Astrocyte (in vitro differentiated cells and primary cell): ENCODE measurements at regions not wholly inside any gene's neighbourhood (a gene's known extent, or its start where the extent isn't known, plus 50 kb on each side); places are given as distances from the start of the nearest gene placed in this dataset.

Source experiments
- DNase-seq: peaks from one replicate; pipeline ENCODE4 v3.0.0-alpha.2; 2010; ENCODE audit warnings: low read depth
- FAIRE-seq: peaks from 2 replicates; lab custom pipeline; 2011; peaks lifted over from hg19 to GRCh38; lab: Jason Lieb, UNC
- H2AFZ ChIP-seq: 2 replicates; pipeline ENCODE4 v1.6.0; 2012; ENCODE audit warnings: low read depth, low read length, inconsistent platforms
- H3K27ac ChIP-seq: 2 replicates; pipeline ENCODE4 v1.5.1; 2011; ENCODE audit warnings: low read depth, low read length, inconsistent platforms
- H3K27me3 ChIP-seq: 2 replicates; pipeline ENCODE4 v1.6.0; 2011; ENCODE audit warnings: low read length, inconsistent platforms; ENCODE audit not compliant: insufficient read depth
- H3K36me3 ChIP-seq: 2 replicates; pipeline ENCODE4 v1.5.1; 2011; ENCODE audit warnings: low read length, inconsistent platforms; ENCODE audit not compliant: insufficient read depth
- H3K4me1 ChIP-seq: 2 replicates; pipeline ENCODE4 v1.5.1; 2011; ENCODE audit warnings: low read length, inconsistent platforms; ENCODE audit not compliant: insufficient read depth
- H3K4me2 ChIP-seq: 2 replicates; pipeline ENCODE4 v1.6.0; 2012; ENCODE audit warnings: low read length, inconsistent platforms
- H3K4me3 ChIP-seq: 2 replicates; pipeline ENCODE4 v1.5.1; 2011; ENCODE audit warnings: low read depth, mild to moderate bottlenecking, low read length, inconsistent platforms; ENCODE audit not compliant: insufficient read depth
- H3K79me2 ChIP-seq: 2 replicates; pipeline ENCODE4 v1.6.0; 2012; ENCODE audit warnings: mild to moderate bottlenecking, low read length, inconsistent platforms; ENCODE audit not compliant: insufficient read depth
- H3K9ac ChIP-seq: 2 replicates; pipeline ENCODE4 v1.6.0; 2012; ENCODE audit warnings: mild to moderate bottlenecking, low read length, inconsistent platforms
- H3K9me3 ChIP-seq: 2 replicates; pipeline ENCODE4 v1.5.1; 2012; ENCODE audit warnings: low read depth, mild to moderate bottlenecking, low read length, inconsistent platforms; ENCODE audit not compliant: insufficient read depth
- H4K20me1 ChIP-seq: 2 replicates; pipeline ENCODE4 v1.6.0; 2012; ENCODE audit warnings: low read length, inconsistent platforms; ENCODE audit not compliant: insufficient read depth
- H3K27ac Mint-ChIP-seq: one replicate; pipeline ENCODE4 v1.8.0; 2021; ENCODE audit warnings: mild to moderate bottlenecking, mixed read lengths; ENCODE audit not compliant: unreplicated experiment
- H3K27me3 Mint-ChIP-seq: one replicate; pipeline ENCODE4 v1.8.0; 2021; ENCODE audit warnings: low read depth, mixed read lengths; ENCODE audit not compliant: unreplicated experiment
- H3K36me3 Mint-ChIP-seq: one replicate; pipeline ENCODE4 v1.8.0; 2021; ENCODE audit warnings: low read depth, mixed read lengths; ENCODE audit not compliant: unreplicated experiment
- H3K4me1 Mint-ChIP-seq: one replicate; pipeline ENCODE4 v1.8.0; 2021; ENCODE audit warnings: low read depth, mixed read lengths; ENCODE audit not compliant: unreplicated experiment
- H3K4me3 Mint-ChIP-seq: one replicate; pipeline ENCODE4 v1.8.0; 2021; ENCODE audit warnings: mild to moderate bottlenecking, moderate library complexity, mixed read lengths; ENCODE audit not compliant: unreplicated experiment
- H3K9me3 Mint-ChIP-seq: one replicate; pipeline ENCODE4 v1.8.0; 2021; ENCODE audit warnings: mild to moderate bottlenecking, mixed read lengths; ENCODE audit not compliant: unreplicated experiment
- CTCF ChIP-seq: IDR thresholded peaks from 2 replicates; pipeline ENCODE4 v1.5.1; 2011; ENCODE audit warnings: low read depth, mild to moderate bottlenecking, inconsistent platforms, low read length, moderate library complexity; ENCODE audit not compliant: insufficient read depth
- EZH2 ChIP-seq: IDR thresholded peaks from 2 replicates; pipeline ENCODE4 v1.6.1; 2012; ENCODE audit warnings: mild to moderate bottlenecking, low read length, inconsistent platforms; ENCODE audit not compliant: insufficient read depth

- Mint-ChIP-seq H3K27me3 (peaks cover 2% of the 10 kb centered on the region), H3K36me3 (no peaks in the 10 kb centered on the region), H3K9me3 (peaks cover 3% of the 10 kb centered on the region), H3K27ac (no peak overlapping the region), H3K4me3 (no peak overlapping the region), H3K4me1 (no peaks in the 10 kb centered on the region)
- Histone ChIP-seq H3K4me3 (no peak overlapping the region), H3K9ac (no peak overlapping the region), H3K79me2 (no peaks in the 10 kb centered on the region), H3K4me2 (no peak overlapping the region), H3K27ac (no peak overlapping the region), H3K36me3 (no peaks in the 10 kb centered on the region), H3K27me3 (no peaks in the 10 kb centered on the region), H3K9me3 (no peaks in the 10 kb centered on the region), H2AFZ (no peak overlapping the region), H3K4me1 (no peaks in the 10 kb centered on the region), H4K20me1 (no peaks in the 10 kb centered on the region)
- DNase-seq (no peak), FAIRE-seq (no peak)
- no peak for TF ChIP-seq EZH2
Observed at GRCh38 chr16:80390046-80390445, 150.7 kb upstream of the DYNLRB2 start.

GRCh38 chr16:80389338-80389737, 151.5 kb upstream of the DYNLRB2 start:
- H3K9me3 ChIP-seq: no peaks in the 10 kb centered on the region
- no peak overlapping the region for H3K4me2 ChIP-seq
- Mint-ChIP-seq H3K27me3 (peaks cover 3% of the 10 kb centered on the region), H3K4me3 (no peak overlapping the region), H3K4me1 (no peaks in the 10 kb centered on the region), H3K36me3 (no peaks in the 10 kb centered on the region), H3K9me3 (peaks cover 3% of the 10 kb centered on the region), H3K27ac (no peak overlapping the region)
- H3K36me3 ChIP-seq: no peaks in the 10 kb centered on the region
- H4K20me1 ChIP-seq: no peaks in the 10 kb centered on the region
- FAIRE-seq (no peak), DNase-seq (no peak)
- H3K27me3 ChIP-seq: no peaks in the 10 kb centered on the region
- no peaks in the 10 kb centered on the region for H3K79me2 ChIP-seq
- H3K27ac ChIP-seq: no peak overlapping the region
- H2AFZ ChIP-seq: no peak overlapping the region
- TF ChIP-seq EZH2 (no peak), CTCF (no peak)
- no peak overlapping the region for H3K9ac ChIP-seq
- no peaks in the 10 kb centered on the region for H3K4me1 ChIP-seq
- no peak overlapping the region for H3K4me3 ChIP-seq

GRCh38 chr16:80387318-80387921, 153.4 kb upstream of the DYNLRB2 start:
- H3K4me3 ChIP-seq: no peak overlapping the region
- no peaks in the 10 kb centered on the region for H3K4me1 ChIP-seq
- H3K27ac Mint-ChIP-seq: no peak overlapping the region
- no peak overlapping the region for H3K27ac ChIP-seq
- H3K9me3 Mint-ChIP-seq: no peaks in the 10 kb centered on the region
- H3K27me3 ChIP-seq: no peaks in the 10 kb centered on the region
- H3K4me2 ChIP-seq: no peak overlapping the region
- FAIRE-seq (no peak), DNase-seq (no peak)
- H3K36me3 ChIP-seq: no peaks in the 10 kb centered on the region
- no peaks in the 10 kb centered on the region for H3K4me1 Mint-ChIP-seq
- TF ChIP-seq EZH2 (no peak), CTCF (peak; percentile 13)
- H3K9ac ChIP-seq: no peak overlapping the region
- no peaks in the 10 kb centered on the region for H3K36me3 Mint-ChIP-seq
- H3K4me3 Mint-ChIP-seq: no peak overlapping the region
- H4K20me1 ChIP-seq: no peaks in the 10 kb centered on the region
- H3K9me3 ChIP-seq: no peaks in the 10 kb centered on the region
- peaks cover 6% of the 10 kb centered on the region for H3K27me3 Mint-ChIP-seq
- no peak overlapping the region for H2AFZ ChIP-seq
- no peaks in the 10 kb centered on the region for H3K79me2 ChIP-seq
